NCI-H2196 (cell line): ENCODE measurements at regions not wholly inside any gene's neighbourhood (a gene's known extent, or its start where the extent isn't known, plus 50 kb on each side); places are given as distances from the start of the nearest gene placed in this dataset.

Experiments
- DNase-seq: peaks from one replicate; lab custom pipeline; 2025; ENCODE audit not compliant: unreplicated experiment; lab: John Stamatoyannopoulos, UW

DNA sequence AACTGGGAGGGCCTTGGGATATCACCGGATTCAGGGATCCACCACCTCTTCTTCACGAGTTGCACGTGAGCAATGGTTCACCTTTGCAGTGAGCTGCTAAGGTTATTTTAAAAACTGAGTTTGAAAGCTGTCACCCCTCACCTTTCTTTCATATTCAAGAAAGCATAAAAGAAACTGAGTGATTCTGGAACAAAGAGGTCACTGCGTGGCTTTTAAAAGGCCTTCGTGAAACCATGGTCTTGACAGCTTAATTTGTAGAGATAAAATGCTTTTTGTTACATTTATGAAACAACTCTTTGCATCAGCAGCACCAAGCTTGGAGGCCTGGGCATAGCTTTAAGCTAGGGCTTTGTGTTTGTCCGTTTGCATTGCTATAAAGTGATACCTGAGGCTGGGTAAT lies 101.4 kb upstream of the NECTIN1 start:
- DNase-seq = no peak

DNA sequence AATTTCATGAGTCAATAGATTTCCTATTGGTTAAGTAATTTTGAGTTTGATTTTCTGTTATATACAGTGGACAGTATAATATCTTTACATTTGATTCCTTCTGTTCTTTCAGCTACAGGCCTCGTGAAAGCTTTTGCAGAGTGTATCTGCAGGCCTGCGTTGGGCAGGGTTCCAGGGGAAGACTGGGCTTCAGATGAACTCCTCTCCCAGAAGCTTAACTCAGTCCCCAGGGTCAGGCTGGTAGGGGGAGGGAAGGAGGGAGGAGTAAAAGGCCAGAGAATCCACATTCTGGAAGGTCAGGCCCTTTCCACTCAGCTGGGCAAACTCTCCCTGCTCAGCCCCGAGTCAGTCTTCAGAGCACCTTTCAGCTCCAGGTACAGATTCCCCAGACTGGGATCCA lies 100.4 kb upstream of the NECTIN1 start:
- no peak for DNase-seq

DNA sequence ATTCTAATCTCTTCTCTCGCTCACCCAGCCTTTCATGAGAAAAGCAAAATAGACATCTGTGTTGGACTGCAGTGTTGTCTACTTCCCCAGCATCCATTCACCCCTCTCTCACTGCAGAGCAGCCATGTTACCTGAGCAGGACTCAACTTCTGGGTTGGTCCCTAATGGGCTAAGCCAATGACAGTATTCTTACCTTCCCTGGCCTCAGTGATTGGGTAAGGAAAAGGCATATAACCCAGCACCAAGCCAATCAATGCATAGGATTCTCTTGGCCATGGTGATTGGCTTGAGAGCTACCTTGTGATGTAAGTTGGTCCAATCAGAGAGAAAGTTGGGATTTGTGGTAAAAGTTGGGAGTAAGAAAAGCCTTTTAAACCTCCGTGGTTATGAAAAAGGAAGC lies 99.8 kb upstream of the NECTIN1 start:
- DNase-seq = no peak

- DNase-seq = no peak
Observed at GRCh38 chr11:119828006-119828405, 99.0 kb upstream of the NECTIN1 start.

DNA sequence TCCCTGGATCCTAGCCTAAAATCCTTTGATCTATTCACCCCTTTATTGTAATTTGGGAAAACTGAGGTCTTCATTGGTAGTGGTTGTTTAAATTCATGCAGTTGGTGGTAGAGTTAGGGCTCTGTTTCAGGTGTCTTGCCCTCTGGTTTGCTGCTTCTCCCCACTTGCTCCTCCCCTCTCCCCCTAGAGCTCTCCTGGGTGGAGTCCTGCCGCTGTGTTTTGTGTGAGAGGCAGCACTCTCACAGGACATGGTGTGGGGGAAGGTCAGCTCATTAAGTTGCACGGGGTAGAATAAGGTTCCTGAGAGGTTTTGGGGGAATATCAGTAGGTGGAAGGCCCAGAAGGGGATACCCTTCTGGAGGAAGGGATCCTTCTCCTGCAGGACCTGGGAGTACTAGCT lies 98.1 kb upstream of the NECTIN1 start:
- no peak for DNase-seq

DNA sequence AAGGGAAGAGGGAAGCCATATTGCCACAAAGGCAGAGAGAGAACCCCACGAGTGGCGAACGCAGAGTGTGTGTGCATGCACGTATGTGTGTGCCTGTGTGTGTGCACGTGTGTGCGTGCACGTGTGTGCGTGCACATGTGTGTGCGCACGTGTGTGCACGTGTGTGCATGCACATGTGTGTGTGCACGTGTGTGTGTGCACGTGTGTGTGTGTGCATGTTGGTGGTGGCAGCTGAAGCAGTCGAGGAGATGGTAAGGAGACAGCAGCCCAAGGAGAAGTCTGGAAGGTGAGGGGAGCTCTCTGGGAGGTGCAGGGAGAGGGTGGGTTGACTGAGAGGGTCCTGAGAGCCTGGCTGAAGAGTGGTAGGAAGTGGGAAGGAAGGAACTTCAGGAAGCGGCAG lies 94.1 kb upstream of the NECTIN1 start:
- no peak for DNase-seq

DNA sequence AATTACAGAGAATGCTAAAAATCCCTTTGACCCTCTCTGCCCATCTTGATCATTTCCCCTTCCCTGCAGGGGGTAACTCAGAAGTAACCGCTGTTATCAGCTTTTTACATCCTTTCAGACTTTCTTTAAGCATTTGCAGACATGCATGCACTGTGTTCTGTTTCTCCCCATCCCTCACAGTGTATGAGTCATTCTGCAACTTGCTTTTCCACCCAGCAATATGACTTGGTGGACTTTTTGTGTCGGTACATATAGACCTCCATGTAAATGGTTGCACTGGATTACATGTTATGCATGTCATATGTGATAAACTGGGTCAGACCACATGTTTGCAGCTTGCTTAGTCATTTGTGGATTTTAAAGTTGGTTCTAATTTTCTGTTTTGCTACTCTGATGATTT lies 87.7 kb upstream of the NECTIN1 start:
- DNase-seq = no peak

DNA sequence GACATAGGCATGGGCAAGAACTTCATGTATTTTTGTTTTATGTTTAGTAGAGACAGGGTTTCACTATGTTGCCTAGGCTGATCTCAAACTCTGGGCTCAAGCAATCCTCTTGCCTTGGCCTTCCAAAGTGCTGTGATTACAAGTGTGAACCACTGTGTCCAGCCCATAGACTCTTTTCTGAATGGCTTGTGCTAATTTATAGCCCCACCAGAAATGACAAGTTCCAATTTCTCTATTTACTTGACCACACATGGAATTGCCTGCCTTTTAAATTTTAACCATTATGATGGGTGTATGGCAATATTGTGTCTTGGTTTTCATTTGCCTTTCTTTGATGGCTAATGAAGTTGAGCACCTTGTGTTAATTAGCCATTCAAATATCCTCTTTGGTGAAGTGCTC lies 85.8 kb upstream of the NECTIN1 start:
- DNase-seq = no peak

DNA sequence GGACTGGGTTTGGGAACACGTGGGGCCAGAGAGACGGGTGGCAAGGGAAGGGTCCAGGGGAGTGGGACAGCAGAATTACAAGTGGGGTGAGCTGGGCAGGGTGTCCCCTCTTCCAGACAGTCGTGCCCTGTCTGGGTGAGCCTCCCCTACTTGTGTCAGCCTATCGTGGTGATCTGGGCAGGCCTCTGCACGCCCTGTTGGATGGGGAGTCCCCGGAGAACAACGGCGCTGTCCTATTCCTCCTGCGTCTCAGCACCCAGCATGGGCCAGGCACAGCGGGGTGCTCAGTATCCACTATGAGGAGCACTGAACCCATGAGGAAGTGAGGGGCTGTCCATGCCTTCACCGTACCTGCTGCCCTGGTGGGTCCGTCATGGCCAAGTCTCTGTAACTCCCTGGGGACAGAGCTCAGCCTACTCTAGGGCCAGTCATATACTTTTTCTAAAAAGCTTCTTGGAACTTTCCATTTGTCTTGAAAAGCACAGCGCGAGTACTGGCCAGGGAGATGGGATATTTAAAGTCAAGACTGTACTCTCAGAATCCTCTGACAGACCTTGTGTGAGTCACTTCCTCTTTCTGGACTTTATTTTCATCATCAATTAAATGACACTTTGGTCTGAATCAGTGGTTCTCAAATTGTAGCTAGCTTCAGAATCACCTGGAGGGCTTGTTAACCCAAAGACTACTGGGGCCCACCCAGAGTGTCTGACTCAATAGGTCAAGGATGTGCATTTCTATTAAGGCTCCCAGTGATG lies 81.7 kb upstream of the NECTIN1 start:
- DNase-seq = no peak

DNA sequence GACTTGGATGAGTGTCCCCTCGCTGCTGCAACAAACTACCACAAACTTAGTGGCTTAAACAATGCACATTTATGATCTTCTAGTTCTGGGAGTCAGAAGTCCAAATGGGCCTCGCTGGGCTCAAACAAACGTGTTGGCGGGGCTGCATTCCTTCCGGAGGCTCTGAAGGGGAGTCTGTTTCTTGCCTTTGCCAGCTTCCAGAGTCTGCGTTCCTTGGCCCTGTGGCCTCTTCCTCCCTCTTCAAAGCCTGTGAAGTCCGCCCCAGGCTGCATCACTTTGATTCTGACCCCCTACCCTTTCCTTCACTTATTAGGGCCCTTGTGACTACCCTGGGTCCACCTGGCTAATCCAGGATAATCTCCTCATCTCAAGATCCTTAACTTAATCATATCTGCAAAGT lies 80.3 kb upstream of the NECTIN1 start:
- DNase-seq = no peak

GRCh38 chr11:119808407-119809185 lies 79.6 kb upstream of the NECTIN1 start:
- no peak for DNase-seq

DNA sequence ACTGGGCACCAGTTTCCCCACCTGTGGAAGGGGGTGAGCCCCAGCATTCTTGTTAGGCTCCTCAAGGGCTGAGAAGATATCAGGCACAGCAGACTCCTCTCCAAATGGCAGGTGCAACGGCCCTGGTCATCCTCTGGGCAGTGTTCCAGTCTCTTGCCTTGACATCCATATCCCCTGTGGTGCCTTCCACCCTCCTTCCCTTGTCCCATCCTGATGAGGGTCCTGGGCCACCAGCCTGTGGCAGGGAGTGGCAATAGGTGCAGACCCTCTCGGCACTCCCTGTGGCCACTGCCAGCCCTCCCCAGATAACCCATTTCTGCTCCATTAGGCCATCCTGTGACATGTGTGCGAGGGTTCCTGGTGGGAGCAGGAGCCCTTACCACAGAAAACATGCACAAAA lies 78.8 kb upstream of the NECTIN1 start:
- no peak for DNase-seq

- DNase-seq = no peak
Observed at GRCh38 chr11:119807402-119807801, 78.4 kb upstream of the NECTIN1 start.

DNA sequence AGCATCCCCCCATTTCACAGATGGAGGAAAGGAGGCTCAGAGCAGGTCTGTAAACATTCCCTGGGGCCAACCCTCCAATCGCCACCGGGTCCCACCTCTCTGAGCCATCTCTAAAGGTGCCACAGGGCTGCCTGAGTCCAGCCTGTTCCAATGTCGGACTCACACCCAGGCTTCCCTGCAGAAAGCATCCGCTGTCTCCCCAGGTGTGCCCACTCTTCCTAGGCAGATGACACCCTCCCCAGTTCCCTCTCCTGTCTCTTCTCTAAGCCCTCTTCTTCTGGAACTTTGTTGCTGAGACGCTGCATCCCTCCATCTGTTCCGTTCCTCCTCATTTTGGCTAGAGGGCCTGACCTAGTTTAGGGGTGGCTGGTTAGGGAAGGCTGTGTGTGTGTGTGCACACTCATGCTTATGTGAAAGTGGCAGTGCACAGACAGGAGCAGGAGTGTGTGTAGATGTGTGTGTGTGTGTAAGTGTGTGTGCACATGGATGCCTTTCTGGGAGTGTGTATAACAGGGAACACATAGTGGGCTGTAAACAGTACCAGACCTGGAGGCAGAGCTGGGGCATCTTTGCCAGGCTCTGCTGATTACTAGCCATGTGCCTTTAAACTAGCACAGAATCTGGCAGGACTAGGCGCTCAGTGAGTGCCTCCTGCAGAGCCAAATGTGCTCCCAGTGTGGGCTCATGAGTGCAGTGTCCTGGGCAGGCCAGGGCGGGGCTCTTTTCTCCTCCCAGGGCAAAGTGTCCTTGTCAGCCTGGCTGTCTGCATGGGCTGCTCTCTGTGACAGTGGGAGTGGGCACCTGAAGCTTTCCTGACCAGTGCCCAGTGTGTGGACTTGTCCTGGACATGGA lies 77.3 kb upstream of the NECTIN1 start:
- DNase-seq = no peak

DNA sequence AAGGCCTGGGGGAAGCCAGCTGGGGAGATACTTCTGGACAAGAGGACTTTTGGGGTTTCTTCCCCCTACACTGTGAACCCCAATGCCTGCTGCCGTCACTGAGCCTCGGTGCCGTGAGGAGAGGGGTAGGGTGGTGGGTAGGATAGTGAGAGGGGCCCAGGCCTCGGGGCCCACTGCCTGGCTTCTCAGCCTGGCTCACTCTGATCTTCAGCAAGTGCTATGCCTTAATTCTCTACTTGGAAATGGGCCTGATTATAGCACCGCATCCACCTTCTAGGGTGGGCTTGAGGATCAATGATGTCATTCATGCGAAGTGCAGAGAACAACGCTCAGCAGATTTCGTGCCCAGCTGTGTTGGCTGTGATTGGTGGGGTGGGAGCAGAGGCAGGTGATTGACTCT lies 76.7 kb upstream of the NECTIN1 start:
- DNase-seq = no peak

- DNase-seq = no peak
Observed at GRCh38 chr11:119804698-119805097, 75.7 kb upstream of the NECTIN1 start.

DNA sequence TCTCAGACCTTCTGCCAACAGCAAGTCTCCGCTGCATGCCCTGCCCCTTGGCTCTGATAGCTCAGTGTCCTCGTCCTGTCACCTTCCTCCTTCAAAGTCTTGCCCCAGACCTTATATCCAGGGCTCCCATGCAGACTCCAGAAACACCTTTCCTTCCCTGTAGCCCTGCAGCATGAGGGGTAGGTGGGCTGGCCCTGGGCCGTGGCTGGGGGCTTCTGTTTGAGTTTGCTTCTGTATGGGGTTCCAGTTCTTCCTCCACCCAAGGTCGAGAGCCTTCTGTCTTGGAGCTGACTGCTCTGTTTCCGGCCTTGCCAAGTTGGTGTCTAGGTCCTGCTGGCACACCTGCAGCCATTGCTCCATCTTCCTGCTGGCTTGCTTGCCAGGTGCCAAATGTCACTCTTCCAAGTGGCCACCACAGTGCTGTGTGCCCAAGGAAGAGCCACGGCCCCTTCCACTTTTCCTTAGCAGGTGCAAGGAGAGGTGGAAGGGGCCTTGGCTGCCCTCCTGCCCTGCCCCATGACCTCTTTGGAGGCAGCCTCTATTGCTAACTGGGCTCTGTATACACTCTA lies 74.8 kb upstream of the NECTIN1 start:
- DNase-seq = no peak

DNA sequence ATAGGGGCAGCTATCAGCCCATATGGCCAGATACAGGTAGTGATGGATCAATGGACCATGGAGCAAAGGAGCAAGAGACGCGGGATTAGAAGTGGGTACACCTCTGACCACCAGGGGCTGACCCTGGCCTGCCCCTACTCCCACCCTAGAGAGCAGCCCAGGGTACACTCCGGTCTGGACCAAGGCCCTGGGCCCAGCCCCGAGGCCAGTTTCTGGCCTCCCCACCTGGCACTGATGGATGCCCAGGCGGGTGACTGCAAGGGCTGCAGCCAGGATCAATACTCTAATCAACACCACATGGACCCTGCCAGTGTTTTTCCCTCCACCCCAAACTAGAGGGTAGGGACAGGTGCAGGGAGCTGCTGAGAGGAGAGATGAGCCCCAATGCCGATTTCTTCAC lies 74.1 kb upstream of the NECTIN1 start:
- no peak for DNase-seq

DNA sequence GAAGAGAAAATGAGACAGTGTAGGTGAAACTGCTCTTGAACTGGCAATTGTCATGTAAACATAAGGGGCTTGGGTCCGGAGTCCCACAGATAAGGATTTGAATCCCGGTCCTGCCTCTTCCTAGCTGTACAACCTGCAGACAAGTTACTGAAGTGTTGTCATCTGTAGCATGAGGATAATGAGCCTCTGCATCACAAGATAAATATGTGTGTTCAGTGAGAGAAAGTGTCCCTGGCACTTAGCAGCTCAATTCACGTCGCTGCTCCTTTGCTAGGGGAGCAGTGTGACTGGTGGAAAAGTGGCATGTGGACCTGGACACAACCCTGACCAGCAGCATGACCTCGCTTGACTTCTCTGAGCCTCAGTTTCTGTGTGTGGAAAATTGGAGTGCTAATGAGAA lies 73.7 kb upstream of the NECTIN1 start:
- no peak for DNase-seq

DNA sequence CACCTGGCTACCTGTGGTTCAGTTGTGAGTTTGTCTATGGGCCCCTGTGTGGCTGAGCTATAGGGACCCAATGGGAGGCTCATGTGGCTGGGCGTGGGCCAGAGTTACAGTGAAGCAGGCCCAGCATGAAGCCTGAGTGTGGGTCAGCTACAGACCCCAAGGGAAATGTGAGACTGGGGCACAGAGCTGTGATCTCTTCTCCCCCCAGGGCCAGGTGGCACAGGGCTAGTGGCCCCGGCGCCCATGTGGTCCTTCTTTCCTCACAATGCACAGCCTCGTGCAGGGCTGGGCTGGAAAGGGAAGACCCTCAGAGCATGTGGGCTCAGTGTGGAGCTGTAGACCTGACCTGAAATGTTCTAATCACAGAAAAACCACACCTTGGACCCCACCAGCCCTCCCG lies 71.6 kb upstream of the NECTIN1 start:
- no peak for DNase-seq

- DNase-seq = no peak
Observed at GRCh38 chr11:119800171-119800570, 71.2 kb upstream of the NECTIN1 start.
